Hindlimb muscle (tissue), 1 donor: ENCODE measurements at regions not wholly inside any gene's neighbourhood (a gene's known extent, or its start where the extent isn't known, plus 50 kb on each side); places are given as distances from the start of the nearest gene placed in this dataset.
"Not testable (repeated sequence)": the region's sequence is repeated elsewhere in the genome, so short reads cannot be mapped to it uniquely, and the experiment has no call there.

Source experiments
- DNase-seq: peaks from one replicate; pipeline ENCODE4 v3.0.0-alpha.2; 2013

- DNase-seq: no peak
Measured at GRCh38 chr19:28655054-28655453, 557.9 kb downstream of the UQCRFS1 start.

- DNase-seq: no peak
Measured at GRCh38 chr19:28652765-28653164, 560.2 kb downstream of the UQCRFS1 start.

- DNase-seq: no peak
Measured at GRCh38 chr19:28646629-28647028, 566.3 kb downstream of the UQCRFS1 start.

- no peak for DNase-seq
Measured at GRCh38 chr19:28644169-28644775, 568.7 kb downstream of the UQCRFS1 start.

- DNase-seq: no peak
Measured at GRCh38 chr19:28642787-28643683, 569.9 kb downstream of the UQCRFS1 start.

- DNase-seq: no peak
Measured at GRCh38 chr19:28641395-28641794, 571.6 kb downstream of the UQCRFS1 start.

- no peak for DNase-seq
Measured at GRCh38 chr19:28640506-28640905, 572.4 kb downstream of the UQCRFS1 start.

- DNase-seq: no peak
Measured at GRCh38 chr19:28638445-28638844, 574.5 kb downstream of the UQCRFS1 start.

- DNase-seq: no peak
Measured at GRCh38 chr19:28636706-28637105, 576.2 kb downstream of the UQCRFS1 start.

- no peak for DNase-seq
Measured at GRCh38 chr19:28636016-28636629, 576.8 kb downstream of the UQCRFS1 start.

GRCh38 chr19:28634837-28635236, 578.1 kb downstream of the UQCRFS1 start:
- no peak for DNase-seq

GRCh38 chr19:28634019-28634328, 579.0 kb downstream of the UQCRFS1 start:
- DNase-seq: no peak

- peak; percentile 21 for DNase-seq
Measured at GRCh38 chr19:28633319-28634018, 579.5 kb downstream of the UQCRFS1 start.

- DNase-seq: no peak
Measured at GRCh38 chr19:28632371-28633080, 580.4 kb downstream of the UQCRFS1 start.

GRCh38 chr19:28631961-28632360, 581.0 kb downstream of the UQCRFS1 start:
- no peak for DNase-seq

- no peak for DNase-seq
Measured at GRCh38 chr19:28627669-28628068, 585.3 kb downstream of the UQCRFS1 start.

GRCh38 chr19:28626407-28626806, 586.5 kb downstream of the UQCRFS1 start:
- DNase-seq: not testable (repeated sequence)

GRCh38 chr19:28619816-28620429, 593.0 kb downstream of the UQCRFS1 start:
- no peak for DNase-seq

- no peak for DNase-seq
Measured at GRCh38 chr19:28618504-28618903, 594.4 kb downstream of the UQCRFS1 start.

GRCh38 chr19:28615966-28616365, 597.0 kb downstream of the UQCRFS1 start:
- no peak for DNase-seq

GRCh38 chr19:28615546-28615916, 597.4 kb downstream of the UQCRFS1 start:
- DNase-seq: no peak
